Gastrocnemius medialis (tissue), 4 donors: ENCODE measurements at regions not wholly inside any gene's neighbourhood (a gene's known extent, or its start where the extent isn't known, plus 50 kb on each side); places are given as distances from the start of the nearest gene placed in this dataset.

Experiments used
- CTCF ChIP-seq, 5 experiments: fragments of 450-650 bp in 3 of 5; fragments of 200-600 bp in 2 of 5; sonication (generic) in 2 of 5; IDR thresholded peaks in 4 of 5; conservative IDR thresholded peaks in 1 of 5; 1 replicate in 4 of 5; 2 replicates in 1 of 5; pipeline ENCODE4 v1.5.1; 2016 to 2019; ENCODE audit warnings: antibody characterized with exemption in 5 of 5, mild to moderate bottlenecking in 3 of 5, moderate library complexity in 3 of 5
- POLR2A ChIP-seq, 2 donors: fragments of 450-650 bp; IDR thresholded peaks; one replicate each; pipeline ENCODE4 v1.6.1; 2017; ENCODE audit warnings: antibody characterized with exemption in 2 of 2, mild to moderate bottlenecking in 2 of 2, moderate library complexity in 2 of 2

- TF ChIP-seq CTCF (IDR thresholded peaks at IDR 0.05 in 4 of 5, conservative IDR thresholded peaks at IDR 0.05 in 1 of 5), result no peak
- no peak for TF ChIP-seq POLR2A (IDR thresholded peaks at IDR 0.05)
Measured at GRCh38 chr15:95492388-95493070, 838.0 kb upstream of the NR2F2 start.
